ENCODE measurements at regions not wholly inside any gene's neighbourhood (a gene's known extent, or its start where the extent isn't known, plus 50 kb on each side); places are given as distances from the start of the nearest gene placed in this dataset.

- Histone ChIP-seq H3K36me3 (ENCODE audit: control insufficient read depth, insufficient read depth, low read length) (no peaks in the 10 kb centered on the region), H4K91ac (ENCODE audit: insufficient read depth, low read depth, low read length) (no peak overlapping the region), H3K23ac (ENCODE audit: low read depth, low read length) (no peak overlapping the region), H3K14ac (replicated peaks; ENCODE audit: low read depth, low read length) (no peak overlapping the region), H4K20me1 (ENCODE audit: insufficient read depth, low read length) (no peaks in the 10 kb centered on the region), H4K8ac (ENCODE audit: low read depth in 2 of 2, low read length in 2 of 2) (no peak overlapping the region), H4K5ac (ENCODE audit: low read depth, low read length) (no peak overlapping the region), H3K9ac (ENCODE audit: low read depth, low read length) (no peak overlapping the region), H3K4me2 (ENCODE audit: low read depth, low read length) (no peak overlapping the region), H3K4me3 (ENCODE audit: insufficient read depth, low read depth, low read length) (no peak overlapping the region), H3K56ac (ENCODE audit: extremely low read depth, insufficient read depth, low read length) (no peak overlapping the region), H2BK20ac (ENCODE audit: low read depth, low read length) (no peak overlapping the region), H3K9me3 (ENCODE audit: control insufficient read depth, insufficient read depth, low read length) (no peaks in the 10 kb centered on the region), H3K9me1 (ENCODE audit: insufficient read depth, low read length) (no peaks in the 10 kb centered on the region), H3K27ac (ENCODE audit: insufficient read depth, low read length) (no peak overlapping the region), H2AK9ac (replicated peaks; ENCODE audit: low read depth, low read length, poor library complexity) (no peak overlapping the region), H3K79me1 (ENCODE audit: low read depth in 1 of 2, low read length in 2 of 2) (no peaks in the 10 kb centered on the region), H3K4me1 (ENCODE audit: control insufficient read depth, insufficient read depth, low read length) (no peaks in the 10 kb centered on the region), H3K27me3 (ENCODE audit: control insufficient read depth, insufficient read depth, low read length) (no peaks in the 10 kb centered on the region), H2BK5ac (ENCODE audit: low read depth, low read length, poor library complexity, severe bottlenecking) (no peak overlapping the region), H2AFZ (replicated peaks; ENCODE audit: low read length, poor library complexity) (no peak overlapping the region), H2BK120ac (ENCODE audit: low read depth, low read length) (no peak overlapping the region), H2AK5ac (ENCODE audit: low read depth, low read length) (no peak overlapping the region), H2BK15ac (ENCODE audit: low read depth, low read length) (no peak overlapping the region), H3K4ac (ENCODE audit: low read depth, low read length) (no peak overlapping the region), H3K18ac (ENCODE audit: low read depth, low read length) (no peak overlapping the region)
- in situ Hi-C loops (cut with MboI; ENCODE audit: low sequenced_read_pairs) (no loop called here), intact Hi-C loops (cut with micrococcal nuclease) (no loop called here), dilution Hi-C loops (cut with HindIII; ENCODE audit: low sequenced_read_pairs, unreplicated experiment) (no loop called here)
- no peak for TF ChIP-seq MAZ (IDR thresholded peaks at IDR 0.05; ENCODE audit: borderline replicate concordance, low read depth, low read length)
- no CpG with 5 or more reads among the region's 5 CpGs for WGBS, 2 experiments (ENCODE audit: extremely low coverage in 2 of 2, insufficient read length in 1 of 2)
- no peak for DNase-seq
- ATAC-seq (ENCODE audit: low read depth) = no peak
- BruUV-seq (replicated peaks) = no TSS peak
- ChIA-PET POLR2A (ENCODE audit: unreplicated experiment) (no interaction called here), CTCF (no interaction called here)
These were observed 50.0 kb upstream of the SOD3 start for GRCh38 chr4:24745172-24745895.

Measured in IMR-90 (cell line).